Stimulated activated CD8-positive, alpha-beta memory T cell treated with anti-CD3 and anti-CD28 coated beads, Interleukin-12 subunit alpha, Interleukin-12 subunit beta, amount 100 ng/mL, for 1 hour (primary cell): ENCODE measurements at regions not wholly inside any gene's neighbourhood (a gene's known extent, or its start where the extent isn't known, plus 50 kb on each side); places are given as distances from the start of the nearest gene placed in this dataset.
"Not testable (repeated sequence)": the region's sequence is repeated elsewhere in the genome, so short reads cannot be mapped to it uniquely, and the experiment has no call there.

Experiments used
- DNase-seq: peaks from one replicate; pipeline ENCODE4 v3.0.0-alpha.2; 2020; ENCODE audit warnings: low read depth

GRCh38 chr15:20306497-20307106, 235.0 kb downstream of the GOLGA6L6 start:
- not testable (repeated sequence) for DNase-seq

GRCh38 chr15:20305912-20306311, 235.7 kb downstream of the GOLGA6L6 start:
- not testable (repeated sequence) for DNase-seq

- DNase-seq: not testable (repeated sequence)
Observed at GRCh38 chr15:20305015-20305465, 236.6 kb downstream of the GOLGA6L6 start.

- not testable (repeated sequence) for DNase-seq
Observed at GRCh38 chr15:20304282-20305014, 237.2 kb downstream of the GOLGA6L6 start.

- not testable (repeated sequence) for DNase-seq
Observed at GRCh38 chr15:20303248-20304171, 238.1 kb downstream of the GOLGA6L6 start.

GRCh38 chr15:20302141-20303069, 239.2 kb downstream of the GOLGA6L6 start:
- not testable (repeated sequence) for DNase-seq

- DNase-seq: not testable (repeated sequence)
Observed at GRCh38 chr15:20301471-20302081, 240.0 kb downstream of the GOLGA6L6 start.

GRCh38 chr15:20301041-20301390, 240.6 kb downstream of the GOLGA6L6 start:
- not testable (repeated sequence) for DNase-seq

- DNase-seq: not testable (repeated sequence)
Observed at GRCh38 chr15:20300351-20301040, 241.1 kb downstream of the GOLGA6L6 start.

- not testable (repeated sequence) for DNase-seq
Observed at GRCh38 chr15:20297603-20298123, 243.9 kb downstream of the GOLGA6L6 start.

GRCh38 chr15:20296261-20296660, 245.3 kb downstream of the GOLGA6L6 start:
- DNase-seq: not testable (repeated sequence)

- no peak for DNase-seq
Observed at GRCh38 chr15:20295238-20295811, 246.3 kb downstream of the GOLGA6L6 start.

GRCh38 chr15:20294651-20295237, 246.9 kb downstream of the GOLGA6L6 start:
- DNase-seq: no peak

GRCh38 chr15:20292422-20293005, 249.1 kb downstream of the GOLGA6L6 start:
- not testable (repeated sequence) for DNase-seq

- not testable (repeated sequence) for DNase-seq
Observed at GRCh38 chr15:20291616-20292015, 250.0 kb downstream of the GOLGA6L6 start.

- DNase-seq: not testable (repeated sequence)
Observed at GRCh38 chr15:20290606-20291005, 251.0 kb downstream of the GOLGA6L6 start.

- not testable (repeated sequence) for DNase-seq
Observed at GRCh38 chr15:20289538-20290103, 252.0 kb downstream of the GOLGA6L6 start.

- DNase-seq: not testable (repeated sequence)
Observed at GRCh38 chr15:20288800-20289537, 252.6 kb downstream of the GOLGA6L6 start.
